HG03520 (cell line): ENCODE measurements at regions not wholly inside any gene's neighbourhood (a gene's known extent, or its start where the extent isn't known, plus 50 kb on each side); places are given as distances from the start of the nearest gene placed in this dataset.
"Not testable (repeated sequence)": the region's sequence is repeated elsewhere in the genome, so short reads cannot be mapped to it uniquely, and the experiment has no call there.

Source experiments
- ATAC-seq: cut with Tn5 transposase; IDR thresholded peaks from one replicate; pipeline ENCODE4 v1.9.1; 2021; ENCODE audit warnings: mild to moderate bottlenecking, moderate library complexity; ENCODE audit not compliant: unreplicated experiment

- no peak for ATAC-seq
Observed at GRCh38 chr13:103514188-103514587, 448.0 kb upstream of the SLC10A2 start.

- ATAC-seq: no peak
Observed at GRCh38 chr13:103510007-103510535, 443.9 kb upstream of the SLC10A2 start.

GRCh38 chr13:103497404-103497803 is 431.2 kb upstream of the SLC10A2 start:
- no peak for ATAC-seq

- no peak for ATAC-seq
Observed at GRCh38 chr13:103487841-103488240, 421.6 kb upstream of the SLC10A2 start.

- ATAC-seq: no peak
Observed at GRCh38 chr13:103473081-103473480, 406.9 kb upstream of the SLC10A2 start.

GRCh38 chr13:103471896-103472295 is 405.7 kb upstream of the SLC10A2 start:
- no peak for ATAC-seq

GRCh38 chr13:103469771-103470170 is 403.6 kb upstream of the SLC10A2 start:
- ATAC-seq: no peak

GRCh38 chr13:103466761-103467160 is 400.5 kb upstream of the SLC10A2 start:
- no peak for ATAC-seq

GRCh38 chr13:103460246-103460645 is 394.0 kb upstream of the SLC10A2 start:
- not testable (repeated sequence) for ATAC-seq

GRCh38 chr13:103457050-103457449 is 390.8 kb upstream of the SLC10A2 start:
- not testable (repeated sequence) for ATAC-seq

- no peak for ATAC-seq
Observed at GRCh38 chr13:103451656-103452055, 385.4 kb upstream of the SLC10A2 start.

- ATAC-seq: no peak
Observed at GRCh38 chr13:103443604-103444003, 377.4 kb upstream of the SLC10A2 start.

GRCh38 chr13:103437651-103438050 is 371.4 kb upstream of the SLC10A2 start:
- ATAC-seq: no peak

GRCh38 chr13:103436057-103436654 is 369.9 kb upstream of the SLC10A2 start:
- no peak for ATAC-seq

- ATAC-seq: no peak
Observed at GRCh38 chr13:103431856-103432255, 365.6 kb upstream of the SLC10A2 start.

GRCh38 chr13:103430368-103430767 is 364.2 kb upstream of the SLC10A2 start:
- ATAC-seq: no peak

GRCh38 chr13:103410002-103410401 is 343.8 kb upstream of the SLC10A2 start:
- ATAC-seq: no peak

GRCh38 chr13:103406967-103407366 is 340.8 kb upstream of the SLC10A2 start:
- no peak for ATAC-seq

- ATAC-seq: no peak
Observed at GRCh38 chr13:103405297-103405696, 339.1 kb upstream of the SLC10A2 start.

GRCh38 chr13:103403814-103404213 is 337.6 kb upstream of the SLC10A2 start:
- no peak for ATAC-seq

- no peak for ATAC-seq
Observed at GRCh38 chr13:103403148-103403740, 337.0 kb upstream of the SLC10A2 start.

- ATAC-seq: no peak
Observed at GRCh38 chr13:103395139-103395538, 328.9 kb upstream of the SLC10A2 start.

- no peak for ATAC-seq
Observed at GRCh38 chr13:103394618-103395017, 328.4 kb upstream of the SLC10A2 start.
